Endothelial cell (in vitro differentiated cells): ENCODE measurements at regions not wholly inside any gene's neighbourhood (a gene's known extent, or its start where the extent isn't known, plus 50 kb on each side); places are given as distances from the start of the nearest gene placed in this dataset.

Experiments
- DNase-seq: peaks from one replicate; pipeline ENCODE4 v3.0.0; 2021; ENCODE audit warnings: low spot score
- H3K27ac Mint-ChIP-seq: one replicate; pipeline ENCODE4 v1.8.0; 2021; ENCODE audit warnings: mixed read lengths, inconsistent platforms; ENCODE audit not compliant: unreplicated experiment
- H3K27me3 Mint-ChIP-seq: one replicate; pipeline ENCODE4 v1.8.0; 2021; ENCODE audit warnings: mild to moderate bottlenecking, moderate library complexity, mixed read lengths, inconsistent platforms; ENCODE audit not compliant: unreplicated experiment
- H3K36me3 Mint-ChIP-seq: one replicate; pipeline ENCODE4 v1.8.0; 2021; ENCODE audit warnings: mild to moderate bottlenecking, low read depth, mixed read lengths, inconsistent platforms; ENCODE audit not compliant: unreplicated experiment
- H3K4me1 Mint-ChIP-seq: one replicate; pipeline ENCODE4 v1.8.0; 2021; ENCODE audit warnings: mild to moderate bottlenecking, mixed read lengths, inconsistent platforms; ENCODE audit not compliant: unreplicated experiment
- H3K4me3 Mint-ChIP-seq: one replicate; pipeline ENCODE4 v1.8.0; 2021; ENCODE audit warnings: mild to moderate bottlenecking, mixed read lengths, inconsistent platforms; ENCODE audit not compliant: unreplicated experiment
- H3K9me3 Mint-ChIP-seq: one replicate; pipeline ENCODE4 v1.8.0; 2021; ENCODE audit warnings: mixed read lengths, inconsistent platforms; ENCODE audit not compliant: unreplicated experiment
- TF ChIP-seq, protein P1 (sequence below): fragments of 200-600 bp; sonication (generic); IDR thresholded peaks from one replicate; pipeline ENCODE4 v1.5.0; 2021; ENCODE audit warnings: antibody characterized with exemption; ENCODE audit not compliant: unreplicated experiment

DNA sequence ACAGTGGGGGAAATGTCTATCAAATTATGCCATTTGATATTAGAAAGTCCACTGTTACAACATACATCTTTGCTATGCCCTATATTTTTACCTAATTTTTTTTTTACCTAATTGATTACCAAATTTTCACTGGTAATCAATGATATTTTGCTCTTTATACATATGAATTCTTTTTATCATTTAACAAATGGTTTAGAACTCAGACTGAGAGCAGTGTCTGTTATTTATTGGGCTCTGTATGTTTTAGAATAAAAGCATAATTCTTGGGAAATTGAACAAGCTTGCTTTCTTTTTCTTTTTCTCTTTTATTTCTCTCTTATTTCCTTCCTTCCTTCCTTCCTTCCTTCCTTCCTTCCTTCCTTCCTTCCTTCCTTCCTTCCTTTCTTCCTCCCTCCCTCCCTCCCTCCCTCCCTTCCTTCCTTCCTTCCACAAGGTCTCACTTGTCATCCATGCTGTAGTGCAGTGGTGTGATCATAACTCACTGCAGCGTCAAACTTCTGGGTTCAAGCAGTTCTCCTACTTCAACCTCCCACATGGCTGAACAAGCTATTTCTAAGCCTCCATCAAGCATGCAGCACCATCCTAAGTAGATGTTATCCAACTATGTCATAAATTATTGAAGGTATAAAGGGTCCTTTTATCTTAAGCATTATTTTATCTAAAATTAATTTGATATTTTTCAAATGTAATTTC, 911.7 kb upstream of the CITED2 start:
- Mint-ChIP-seq H3K27me3 (peaks cover 2% of the 10 kb centered on the region), H3K4me1 (no peaks in the 10 kb centered on the region), H3K36me3 (no peaks in the 10 kb centered on the region), H3K27ac (no peak overlapping the region), H3K9me3 (no peaks in the 10 kb centered on the region), H3K4me3 (no peak overlapping the region)
- TF ChIP-seq, protein P1, sequence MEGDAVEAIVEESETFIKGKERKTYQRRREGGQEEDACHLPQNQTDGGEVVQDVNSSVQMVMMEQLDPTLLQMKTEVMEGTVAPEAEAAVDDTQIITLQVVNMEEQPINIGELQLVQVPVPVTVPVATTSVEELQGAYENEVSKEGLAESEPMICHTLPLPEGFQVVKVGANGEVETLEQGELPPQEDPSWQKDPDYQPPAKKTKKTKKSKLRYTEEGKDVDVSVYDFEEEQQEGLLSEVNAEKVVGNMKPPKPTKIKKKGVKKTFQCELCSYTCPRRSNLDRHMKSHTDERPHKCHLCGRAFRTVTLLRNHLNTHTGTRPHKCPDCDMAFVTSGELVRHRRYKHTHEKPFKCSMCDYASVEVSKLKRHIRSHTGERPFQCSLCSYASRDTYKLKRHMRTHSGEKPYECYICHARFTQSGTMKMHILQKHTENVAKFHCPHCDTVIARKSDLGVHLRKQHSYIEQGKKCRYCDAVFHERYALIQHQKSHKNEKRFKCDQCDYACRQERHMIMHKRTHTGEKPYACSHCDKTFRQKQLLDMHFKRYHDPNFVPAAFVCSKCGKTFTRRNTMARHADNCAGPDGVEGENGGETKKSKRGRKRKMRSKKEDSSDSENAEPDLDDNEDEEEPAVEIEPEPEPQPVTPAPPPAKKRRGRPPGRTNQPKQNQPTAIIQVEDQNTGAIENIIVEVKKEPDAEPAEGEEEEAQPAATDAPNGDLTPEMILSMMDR = no peak
- no peak for DNase-seq

DNA sequence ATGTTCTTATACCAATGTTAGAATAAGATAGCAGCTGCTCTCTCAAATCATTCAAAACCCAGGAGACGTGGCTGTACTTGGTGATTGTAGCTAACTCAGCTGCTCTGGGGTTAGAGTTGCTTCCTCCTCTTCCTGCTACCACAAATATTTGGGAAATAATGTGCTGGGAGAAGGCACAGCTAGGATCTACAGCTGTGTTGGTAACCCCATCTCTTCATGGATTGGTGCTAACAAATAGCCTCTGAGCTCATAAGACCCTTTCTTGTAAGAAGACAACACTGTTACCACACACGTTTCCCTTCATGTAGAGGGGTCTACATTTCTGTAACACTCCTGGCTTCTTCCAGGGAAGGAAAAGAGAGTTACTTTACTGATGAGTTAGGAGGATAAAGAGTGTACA, 911.0 kb upstream of the CITED2 start:
- H3K4me3 Mint-ChIP-seq = no peak overlapping the region
- H3K27me3 Mint-ChIP-seq = no peaks in the 10 kb centered on the region
- H3K27ac Mint-ChIP-seq = no peak overlapping the region
- H3K36me3 Mint-ChIP-seq = no peaks in the 10 kb centered on the region
- no peak for DNase-seq
- no peaks in the 10 kb centered on the region for H3K9me3 Mint-ChIP-seq
- TF ChIP-seq, protein P1 = no peak
- no peaks in the 10 kb centered on the region for H3K4me1 Mint-ChIP-seq

DNA sequence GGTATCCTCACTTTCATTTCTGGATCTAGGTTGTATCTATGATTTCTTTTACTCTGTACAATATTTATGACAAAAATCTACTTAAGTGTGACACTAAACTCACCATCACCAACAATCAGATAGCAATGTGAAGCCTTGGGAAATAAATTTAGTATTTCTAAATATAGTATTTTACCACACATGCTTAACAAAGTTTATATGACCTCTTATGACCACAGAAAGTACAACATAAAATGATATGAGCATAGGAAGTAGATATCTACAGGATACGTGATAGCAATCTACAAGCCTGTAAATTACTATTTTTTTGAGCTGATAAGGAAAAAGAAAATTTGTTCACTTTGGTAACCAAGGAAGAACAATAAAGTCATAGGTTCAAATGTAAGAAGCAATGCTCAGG, 910.4 kb upstream of the CITED2 start:
- H3K27me3 Mint-ChIP-seq = no peaks in the 10 kb centered on the region
- no peaks in the 10 kb centered on the region for H3K4me1 Mint-ChIP-seq
- H3K4me3 Mint-ChIP-seq = no peak overlapping the region
- TF ChIP-seq, protein P1 = no peak
- H3K9me3 Mint-ChIP-seq = no peaks in the 10 kb centered on the region
- no peak overlapping the region for H3K27ac Mint-ChIP-seq
- DNase-seq = no peak
- H3K36me3 Mint-ChIP-seq = no peaks in the 10 kb centered on the region

DNA sequence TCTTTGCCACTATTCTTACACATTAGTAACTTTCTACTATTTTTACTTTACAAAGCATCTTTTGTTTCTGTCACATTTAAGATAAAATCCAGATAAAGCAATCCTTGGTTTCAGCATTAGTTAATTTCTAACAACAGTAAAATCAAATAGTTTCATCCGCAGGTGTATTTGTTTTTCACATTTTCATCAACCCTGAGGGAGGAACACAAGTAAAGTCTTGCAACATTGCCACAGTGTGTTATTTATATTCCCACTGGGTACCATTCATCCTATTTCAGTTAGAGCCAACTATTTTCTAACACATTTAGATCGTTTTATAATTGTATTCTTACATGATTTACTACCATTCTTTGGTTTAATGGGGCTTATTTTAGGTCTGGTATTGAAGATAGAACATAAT, 908.7 kb upstream of the CITED2 start:
- no peaks in the 10 kb centered on the region for H3K9me3 Mint-ChIP-seq
- H3K27me3 Mint-ChIP-seq = no peaks in the 10 kb centered on the region
- no peak for DNase-seq
- no peak overlapping the region for H3K4me3 Mint-ChIP-seq
- TF ChIP-seq, protein P1 = no peak
- H3K36me3 Mint-ChIP-seq = no peaks in the 10 kb centered on the region
- no peaks in the 10 kb centered on the region for H3K4me1 Mint-ChIP-seq
- no peak overlapping the region for H3K27ac Mint-ChIP-seq

DNA sequence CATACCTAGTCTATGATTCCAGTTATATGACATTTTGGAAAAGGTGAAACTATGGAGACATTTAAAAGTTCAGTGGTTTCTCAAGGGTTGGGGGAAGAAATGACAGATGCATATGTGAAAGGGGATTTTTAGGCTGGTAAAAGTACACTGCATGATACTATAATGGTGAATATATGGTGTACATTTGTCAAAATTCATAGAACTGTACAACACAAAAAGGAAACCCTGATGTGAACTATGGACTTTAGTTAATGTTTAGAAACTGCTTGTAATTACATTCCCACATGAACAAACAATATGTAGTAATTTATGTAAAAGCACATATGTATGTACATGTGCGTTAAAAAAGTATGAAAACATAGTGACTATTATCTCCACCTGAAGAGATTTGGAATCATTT, 907.3 kb upstream of the CITED2 start:
- Mint-ChIP-seq H3K4me3 (no peak overlapping the region), H3K27me3 (no peaks in the 10 kb centered on the region), H3K36me3 (no peaks in the 10 kb centered on the region), H3K4me1 (no peaks in the 10 kb centered on the region), H3K9me3 (no peaks in the 10 kb centered on the region), H3K27ac (no peak overlapping the region)
- TF ChIP-seq, protein P1 = no peak
- no peak for DNase-seq
